H7 (cell line): ENCODE measurements at regions not wholly inside any gene's neighbourhood (a gene's known extent, or its start where the extent isn't known, plus 50 kb on each side); places are given as distances from the start of the nearest gene placed in this dataset.

ENCODE experiments used
- DNase-seq: peaks from one replicate; pipeline ENCODE4 v3.0.0; 2012
- H3K27me3 ChIP-seq: 2 replicates; pipeline ENCODE4 v1.6.0; 2011; ENCODE audit warnings: mild to moderate bottlenecking, low read length; ENCODE audit not compliant: control insufficient read depth, insufficient read depth
- H3K36me3 ChIP-seq: replicated peaks from 2 replicates; pipeline ENCODE4 v1.5.1; 2011; ENCODE audit warnings: low read length; ENCODE audit not compliant: control insufficient read depth, insufficient read depth
- H3K4me3 ChIP-seq: 2 replicates; pipeline ENCODE4 v1.5.1; 2011; ENCODE audit warnings: low read depth, mild to moderate bottlenecking, control low read depth, low read length, moderate library complexity; ENCODE audit not compliant: insufficient read depth

DNA sequence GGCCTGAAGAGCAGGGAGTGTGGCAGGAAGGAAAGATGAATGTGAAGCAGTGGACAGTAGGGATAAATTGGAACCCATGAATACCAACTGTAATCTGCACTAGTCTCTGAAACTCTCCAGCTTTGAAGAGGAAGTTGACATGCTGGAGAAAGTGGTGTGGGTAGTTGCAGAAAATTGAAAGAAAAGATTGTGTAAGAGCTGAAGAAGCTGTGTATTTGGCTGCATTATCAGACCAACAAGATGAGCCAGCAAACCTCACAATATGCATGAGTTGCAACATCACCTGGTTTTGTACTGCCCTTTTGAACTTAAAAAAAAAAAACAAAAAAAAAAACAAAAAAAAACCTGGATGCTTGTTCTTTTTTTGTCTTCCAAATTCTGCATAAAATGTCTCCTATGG, 921.9 kb upstream of the EYS start:
- no peak overlapping the region for H3K4me3 ChIP-seq
- H3K27me3 ChIP-seq, result no peaks in the 10 kb centered on the region
- no peak for DNase-seq
- H3K36me3 ChIP-seq, result no peaks in the 10 kb centered on the region

DNA sequence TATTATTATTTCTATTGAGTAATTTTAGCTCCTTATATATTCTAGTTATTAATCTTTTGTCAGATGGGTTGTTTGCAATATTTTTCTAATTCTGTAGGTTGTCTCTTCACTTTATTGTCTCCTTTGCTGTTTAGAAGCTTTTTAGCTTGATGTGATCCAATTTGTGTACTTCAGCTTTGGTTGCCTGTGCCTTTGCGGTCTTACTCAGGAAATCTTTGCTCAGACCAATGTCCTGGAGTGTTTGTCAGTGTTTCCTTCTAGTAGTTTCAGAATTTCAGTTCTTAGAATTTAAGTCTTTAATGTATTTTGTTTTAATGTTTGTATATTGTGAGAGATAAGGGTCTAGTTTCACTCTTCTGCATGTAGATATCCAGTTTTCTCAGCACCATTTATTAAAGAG, 916.0 kb upstream of the EYS start:
- Histone ChIP-seq H3K27me3 (no peaks in the 10 kb centered on the region), H3K4me3 (no peak overlapping the region), H3K36me3 (no peaks in the 10 kb centered on the region)
- no peak for DNase-seq

DNA sequence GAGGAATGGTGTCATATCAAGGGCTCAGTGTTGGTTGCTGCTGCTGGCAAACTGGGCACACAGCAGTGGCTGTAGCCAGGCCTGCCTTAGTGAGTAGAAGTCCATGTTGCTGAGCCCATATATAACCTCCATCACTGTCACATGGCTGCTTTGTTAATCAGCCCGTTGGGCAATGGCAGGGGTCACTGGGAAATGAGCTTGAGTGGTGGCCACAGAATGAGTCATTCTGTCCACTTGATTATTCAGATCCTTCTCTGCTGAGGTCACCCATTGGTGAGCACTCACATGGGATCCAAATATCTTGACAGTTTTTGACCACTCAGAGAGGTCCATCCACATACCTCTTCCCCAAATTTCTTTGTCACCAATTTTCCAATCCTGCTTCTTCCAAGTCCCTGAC, 898.9 kb upstream of the EYS start:
- Histone ChIP-seq H3K27me3 (no peaks in the 10 kb centered on the region), H3K4me3 (no peak overlapping the region), H3K36me3 (no peaks in the 10 kb centered on the region)
- DNase-seq, result no peak

DNA sequence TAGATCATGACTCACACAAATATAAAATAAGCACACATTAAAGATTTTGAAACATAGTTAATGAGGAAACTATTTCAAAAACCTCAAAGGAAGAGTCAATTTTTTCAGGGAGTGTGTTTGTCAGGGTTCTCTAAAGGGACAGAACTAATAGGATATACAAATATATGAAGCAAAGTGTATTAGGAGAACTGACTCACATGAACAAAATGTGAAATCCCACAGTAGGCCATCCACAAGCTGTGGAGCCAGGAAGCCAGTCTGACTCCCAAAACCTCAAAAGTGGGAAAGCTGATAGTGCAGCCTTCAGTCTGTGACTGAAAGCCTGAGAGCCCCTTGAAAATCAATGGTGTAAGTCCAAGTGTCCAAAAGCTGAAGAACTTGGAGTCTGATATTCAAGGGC, 898.0 kb upstream of the EYS start:
- no peak for DNase-seq
- H3K27me3 ChIP-seq, result no peaks in the 10 kb centered on the region
- no peaks in the 10 kb centered on the region for H3K36me3 ChIP-seq

DNA sequence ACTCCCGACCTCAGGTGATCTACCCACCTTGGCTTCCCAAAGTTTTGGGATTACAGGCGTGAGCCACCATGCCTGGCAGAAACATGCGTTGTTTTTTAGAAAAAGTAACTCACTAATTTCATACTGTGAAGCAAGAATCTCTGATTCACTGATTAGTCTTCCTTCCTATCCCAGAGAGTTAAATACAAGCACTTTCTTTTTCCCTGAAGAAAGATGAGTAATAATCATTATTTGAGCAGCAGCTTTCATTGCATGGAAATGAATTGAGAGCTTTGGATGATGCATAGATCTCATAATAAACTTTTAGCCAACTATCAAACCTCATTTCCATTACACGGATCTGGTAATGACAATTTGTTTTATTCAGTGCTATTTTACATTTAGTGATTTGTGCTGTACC, 892.5 kb upstream of the EYS start:
- DNase-seq, result no peak
- H3K27me3 ChIP-seq, result no peaks in the 10 kb centered on the region
- no peaks in the 10 kb centered on the region for H3K36me3 ChIP-seq
- no peak overlapping the region for H3K4me3 ChIP-seq

More for the DNA sequence above, 898.0 kb upstream of the EYS start:
- no peak overlapping the region for H3K4me3 ChIP-seq

DNA sequence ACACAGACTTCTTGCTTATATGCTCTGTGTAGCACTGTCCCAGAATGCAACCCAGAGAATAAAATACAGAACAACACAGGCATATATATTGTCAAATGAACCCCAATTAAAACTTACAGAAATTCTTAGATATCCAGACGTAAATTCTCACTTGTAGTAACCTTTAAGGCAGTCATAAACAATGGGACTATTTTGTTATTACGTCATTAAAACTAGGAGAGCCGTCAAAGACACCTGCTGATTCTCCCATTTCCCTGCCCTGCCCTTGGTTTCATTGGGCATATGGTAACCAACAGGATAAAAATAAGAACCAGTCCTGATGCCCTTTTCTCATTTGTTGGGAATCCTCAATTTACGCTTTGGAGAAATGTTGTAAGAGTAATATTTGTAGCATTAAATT, 871.3 kb upstream of the EYS start:
- DNase-seq, result no peak
- Histone ChIP-seq H3K27me3 (no peaks in the 10 kb centered on the region), H3K36me3 (no peaks in the 10 kb centered on the region), H3K4me3 (no peak overlapping the region)

DNA sequence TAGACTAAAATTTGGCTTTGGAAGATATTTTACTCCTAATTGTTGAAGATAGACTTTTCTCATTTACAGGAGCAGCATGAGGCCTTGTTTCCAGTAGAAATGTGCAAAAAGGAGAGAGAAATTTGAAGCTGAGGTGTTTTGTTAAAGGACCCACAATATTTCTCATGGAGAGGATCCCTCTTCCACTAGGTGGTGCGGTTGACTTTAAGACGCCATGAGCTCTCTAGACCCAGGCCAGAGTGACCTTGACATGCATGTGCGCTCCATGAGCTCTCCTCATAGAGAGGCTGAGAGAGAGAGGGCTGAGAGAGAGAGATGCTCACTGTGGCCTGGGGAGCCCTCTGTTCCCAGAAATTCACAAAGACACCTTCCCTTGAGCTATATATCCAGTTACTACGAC, 861.2 kb upstream of the EYS start:
- Histone ChIP-seq H3K4me3 (no peak overlapping the region), H3K36me3 (no peaks in the 10 kb centered on the region), H3K27me3 (no peaks in the 10 kb centered on the region)
- peak; percentile 2 for DNase-seq

DNA sequence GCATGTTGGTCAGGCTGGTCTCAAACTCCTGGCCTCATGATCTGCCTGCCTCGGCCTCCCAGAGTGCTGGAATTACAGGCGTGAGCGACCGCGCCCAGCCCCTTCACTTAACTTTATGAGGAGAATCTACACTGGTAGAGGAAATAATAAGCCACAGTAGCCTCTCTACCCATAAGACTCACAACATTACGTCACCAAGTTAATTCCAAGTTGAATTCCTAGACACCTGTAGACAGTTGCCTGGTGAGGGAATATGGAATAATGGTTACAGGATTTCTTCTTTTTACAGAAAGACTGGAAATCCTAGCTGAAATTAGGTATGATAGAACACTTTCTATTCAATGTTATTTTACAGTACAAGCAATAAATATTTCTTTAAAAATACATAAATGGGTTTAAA, 854.5 kb upstream of the EYS start:
- Histone ChIP-seq H3K36me3 (no peaks in the 10 kb centered on the region), H3K4me3 (no peak overlapping the region), H3K27me3 (no peaks in the 10 kb centered on the region)
- no peak for DNase-seq

DNA sequence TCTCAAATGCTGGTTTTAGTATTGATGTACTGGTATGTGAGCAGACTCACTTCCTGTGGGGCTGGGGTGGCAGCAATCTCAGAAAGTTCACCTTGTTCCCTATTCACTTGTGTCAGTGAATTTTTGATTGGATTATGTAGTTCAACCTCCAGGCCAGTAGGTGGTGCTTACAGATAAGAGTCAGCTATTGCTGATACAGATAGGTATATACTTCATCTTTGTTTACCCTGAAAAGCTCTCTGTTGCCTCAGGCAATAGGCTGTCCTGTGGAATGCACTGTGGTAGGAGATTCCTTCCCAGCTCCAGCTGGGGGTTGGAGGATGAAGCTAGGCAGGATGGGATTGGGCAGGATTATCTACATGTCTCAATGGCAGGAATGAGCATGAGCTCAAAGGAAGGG, 851.2 kb upstream of the EYS start:
- DNase-seq, result no peak
- no peak overlapping the region for H3K4me3 ChIP-seq
- H3K27me3 ChIP-seq, result no peaks in the 10 kb centered on the region
- H3K36me3 ChIP-seq, result no peaks in the 10 kb centered on the region

DNA sequence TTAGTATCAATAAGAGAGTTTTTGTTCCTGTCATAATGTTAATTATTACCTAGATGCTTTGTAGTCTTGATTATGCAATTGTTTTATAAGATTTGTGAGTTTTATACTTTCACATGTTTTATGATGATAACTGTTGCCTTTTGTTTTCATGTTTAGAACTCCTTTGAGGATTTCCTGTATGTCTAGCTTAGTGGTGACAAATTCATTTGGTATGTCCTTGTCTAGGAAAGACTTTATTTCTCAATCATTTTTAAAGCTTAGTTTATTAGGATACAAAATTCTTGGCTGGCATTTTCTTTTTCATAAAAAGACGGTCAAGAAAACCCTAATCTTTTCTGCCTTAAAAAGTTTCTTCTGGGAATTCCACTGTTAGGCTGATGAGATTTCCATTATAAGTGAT, 849.9 kb upstream of the EYS start:
- no peak for DNase-seq
- H3K36me3 ChIP-seq, result no peaks in the 10 kb centered on the region
- H3K27me3 ChIP-seq, result no peaks in the 10 kb centered on the region
- H3K4me3 ChIP-seq, result no peak overlapping the region

DNA sequence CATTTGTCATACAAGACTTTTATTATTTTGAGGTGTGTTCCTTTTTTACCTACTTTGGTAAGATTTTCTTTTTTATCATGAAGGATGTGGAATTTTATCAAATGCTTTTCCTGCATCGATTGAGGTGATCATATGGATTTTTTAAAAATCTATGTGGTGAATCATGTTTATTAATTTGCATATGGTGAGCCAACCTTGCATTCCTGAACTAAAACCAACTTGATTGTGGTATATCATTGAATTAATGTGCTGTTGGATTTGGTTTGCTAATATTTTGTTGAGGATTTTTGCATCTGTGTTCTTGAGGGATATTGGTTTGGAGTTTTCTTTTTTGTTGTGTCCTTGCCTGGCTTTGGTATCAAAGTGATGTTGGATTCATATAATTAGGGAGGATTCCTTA, 848.1 kb upstream of the EYS start:
- DNase-seq, result no peak
- Histone ChIP-seq H3K36me3 (no peaks in the 10 kb centered on the region), H3K27me3 (no peaks in the 10 kb centered on the region), H3K4me3 (no peak overlapping the region)

DNA sequence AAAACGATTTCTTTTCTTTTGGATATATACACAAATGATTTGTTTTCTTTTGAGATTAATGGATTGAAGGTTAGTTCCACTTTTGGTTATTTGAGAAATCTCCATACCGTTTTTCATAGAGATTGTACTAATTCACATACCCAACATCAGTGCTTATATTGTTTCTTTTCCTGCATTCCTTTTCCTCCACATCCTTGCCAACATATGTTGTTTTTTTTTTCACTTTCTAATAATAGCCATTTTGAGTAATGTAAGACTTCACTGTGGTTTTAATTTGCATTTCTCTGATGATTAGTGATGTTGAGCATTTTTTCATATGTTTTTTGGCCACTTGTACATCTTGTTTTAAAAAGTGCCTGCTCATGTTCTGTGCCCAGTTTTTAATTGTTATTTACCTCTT, 846.4 kb upstream of the EYS start:
- Histone ChIP-seq H3K4me3 (no peak overlapping the region), H3K36me3 (no peaks in the 10 kb centered on the region), H3K27me3 (no peaks in the 10 kb centered on the region)
- DNase-seq, result no peak

DNA sequence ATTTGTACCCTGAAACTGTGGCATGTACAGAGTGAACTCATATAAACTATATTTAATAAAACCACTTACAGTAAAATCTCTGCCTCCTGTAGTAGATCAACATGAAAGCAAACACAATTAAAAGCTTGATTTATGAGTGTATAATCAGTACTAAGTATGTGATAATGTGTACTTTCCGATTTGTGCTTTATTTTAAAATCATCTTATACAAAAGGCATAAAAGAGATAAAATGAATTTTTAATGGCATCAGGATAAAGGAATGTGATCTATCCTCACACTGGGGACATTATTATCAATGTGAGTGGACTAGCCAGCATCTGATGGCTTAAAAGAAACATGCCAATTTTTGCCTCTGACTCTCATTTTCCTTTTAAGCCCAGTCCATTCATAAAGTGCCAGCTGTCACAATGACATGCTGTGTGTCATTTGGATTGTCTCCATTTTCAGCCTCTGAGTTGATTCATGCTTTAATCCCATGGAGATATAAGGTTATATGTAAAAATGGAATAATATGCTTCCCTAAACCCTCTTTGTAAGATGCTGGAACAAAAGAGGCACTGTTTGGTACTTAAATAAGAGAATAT, 831.6 kb upstream of the EYS start:
- no peak for DNase-seq
- Histone ChIP-seq H3K36me3 (no peaks in the 10 kb centered on the region), H3K4me3 (no peak overlapping the region), H3K27me3 (no peaks in the 10 kb centered on the region)

DNA sequence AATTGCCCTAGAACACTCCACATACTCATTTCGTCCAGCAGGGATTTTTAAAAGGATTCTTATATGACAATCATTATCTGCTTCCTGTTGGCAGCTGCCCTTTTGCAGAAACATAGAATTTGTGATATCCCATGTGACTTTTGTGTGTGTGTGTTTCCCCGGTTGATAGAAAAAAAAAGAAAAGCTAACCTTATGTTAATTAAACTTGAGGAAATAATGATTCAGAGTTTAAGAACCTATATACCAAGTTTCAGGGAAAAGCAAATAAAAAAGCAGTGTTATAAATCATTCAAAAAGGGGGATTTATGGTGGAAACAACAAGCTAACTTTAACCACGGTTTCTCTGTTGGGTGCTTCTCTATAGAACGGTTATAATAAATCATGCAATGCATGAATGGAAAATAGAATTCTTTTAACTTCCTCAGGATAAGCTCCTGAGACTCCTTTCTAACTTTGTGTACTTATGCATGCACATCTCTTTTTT, 826.9 kb upstream of the EYS start:
- no peaks in the 10 kb centered on the region for H3K36me3 ChIP-seq
- DNase-seq, result no peak
- H3K27me3 ChIP-seq, result no peaks in the 10 kb centered on the region
- H3K4me3 ChIP-seq, result no peak overlapping the region

DNA sequence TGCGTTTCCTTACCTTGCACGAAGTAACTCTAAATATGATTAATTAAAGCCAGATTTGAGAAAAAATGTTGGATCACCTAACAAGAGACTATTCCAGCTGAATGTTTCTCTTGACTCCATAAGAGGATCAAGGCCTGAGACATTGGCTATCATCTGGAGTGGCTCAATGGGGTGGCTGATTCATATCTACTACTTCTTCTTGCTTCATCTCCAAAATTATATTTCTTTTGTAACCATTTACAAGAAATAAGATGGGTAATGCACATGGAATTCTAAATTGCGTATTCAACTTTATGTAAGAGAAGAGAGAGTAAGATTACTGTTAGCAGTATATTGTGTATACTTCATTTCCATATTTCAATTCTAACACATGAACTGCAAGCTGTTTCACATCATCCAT, 819.0 kb upstream of the EYS start:
- DNase-seq, result no peak
- no peaks in the 10 kb centered on the region for H3K36me3 ChIP-seq
- H3K4me3 ChIP-seq, result no peak overlapping the region
- no peaks in the 10 kb centered on the region for H3K27me3 ChIP-seq

DNA sequence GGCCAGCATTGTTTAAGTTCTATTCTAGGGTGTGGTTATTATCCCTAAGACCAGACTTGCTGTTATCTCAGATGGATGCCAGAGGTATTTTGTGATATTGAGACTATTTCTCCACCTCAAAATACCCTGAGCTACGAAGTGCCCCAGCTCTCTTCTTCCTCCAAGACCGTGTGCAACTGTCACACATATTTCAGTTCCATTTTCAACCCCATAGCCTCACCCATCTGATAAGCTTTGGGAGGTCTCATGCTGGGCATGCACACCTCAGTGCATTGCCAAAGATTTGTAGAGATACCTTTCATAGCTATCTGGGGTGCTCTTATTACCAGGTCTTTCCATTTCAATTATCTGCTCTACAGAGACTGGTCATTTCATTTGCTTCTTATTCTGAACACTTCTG, 815.8 kb upstream of the EYS start:
- no peaks in the 10 kb centered on the region for H3K36me3 ChIP-seq
- no peak for DNase-seq
- H3K27me3 ChIP-seq, result no peaks in the 10 kb centered on the region
- H3K4me3 ChIP-seq, result no peak overlapping the region
